HEK293T (cell line): ENCODE measurements at regions not wholly inside any gene's neighbourhood (a gene's known extent, or its start where the extent isn't known, plus 50 kb on each side); places are given as distances from the start of the nearest gene placed in this dataset.

Experiments
- CTCF ChIA-PET: fragments of 350-600 bp; formaldehyde crosslinking; extraction: SDS; loops from one replicate; lab custom pipeline; 2021; ENCODE audit warnings: antibody characterized with exemption, inconsistent platforms; lab: Yijun Ruan, JAX
- POLR2A ChIA-PET: fragments of 350-600 bp; formaldehyde crosslinking; extraction: SDS; loops from one replicate; lab custom pipeline; 2020; ENCODE audit warnings: antibody characterized with exemption, inconsistent platforms; lab: Yijun Ruan, JAX
- DNase-seq: peaks from one replicate; pipeline ENCODE4 v3.0.0; 2012; ENCODE audit warnings: mixed read lengths; ENCODE audit errors: extremely low spot score
- ARNT ChIP-seq: fragments of 450-650 bp; IDR thresholded peaks from 2 replicates; pipeline ENCODE4 v1.6.1; 2017; ENCODE audit warnings: mild to moderate bottlenecking
- BHLHE40 ChIP-seq: fragments of 450-650 bp; IDR thresholded peaks from 2 replicates; pipeline ENCODE4 v1.6.1; 2016; ENCODE audit warnings: mild to moderate bottlenecking, moderate library complexity, borderline replicate concordance
- CTBP1 ChIP-seq: fragments of 450-650 bp; IDR thresholded peaks from 2 replicates; pipeline ENCODE4 v1.6.1; 2016; ENCODE audit warnings: borderline replicate concordance
- ELF4 ChIP-seq: fragments of 450-650 bp; IDR thresholded peaks from 2 replicates; pipeline ENCODE4 v1.6.1; 2017; ENCODE audit warnings: antibody characterized with exemption
- FOXA1 ChIP-seq: fragments of 450-650 bp; IDR thresholded peaks from 2 replicates; pipeline ENCODE4 v1.6.1; 2016; ENCODE audit warnings: mild to moderate bottlenecking
- FOXK2 ChIP-seq: fragments of 450-650 bp; IDR thresholded peaks from 2 replicates; pipeline ENCODE4 v1.6.1; 2016; ENCODE audit warnings: mild to moderate bottlenecking
- FOXM1 ChIP-seq: fragments of 450-650 bp; IDR thresholded peaks from 2 replicates; pipeline ENCODE4 v1.6.1; 2017; ENCODE audit warnings: mild to moderate bottlenecking, borderline replicate concordance
- HDGF ChIP-seq: fragments of 450-650 bp; IDR thresholded peaks from 2 replicates; pipeline ENCODE4 v1.6.1; 2017; ENCODE audit warnings: antibody characterized with exemption, borderline replicate concordance
- L3MBTL2 ChIP-seq: fragments of 450-650 bp; conservative IDR thresholded peaks from 2 replicates; pipeline ENCODE4 v1.6.1; 2016; ENCODE audit warnings: mild to moderate bottlenecking
- LEF1 ChIP-seq: fragments of 450-650 bp; IDR thresholded peaks from 2 replicates; pipeline ENCODE4 v1.6.1; 2017; ENCODE audit warnings: mild to moderate bottlenecking, borderline replicate concordance
- NFRKB ChIP-seq: fragments of 450-650 bp; IDR thresholded peaks from 2 replicates; pipeline ENCODE4 v1.6.1; 2016; ENCODE audit warnings: mild to moderate bottlenecking, moderate library complexity
- PKNOX1 ChIP-seq: fragments of 450-650 bp; IDR thresholded peaks from 2 replicates; pipeline ENCODE4 v1.6.1; 2016
- SP1 ChIP-seq: fragments of 450-650 bp; IDR thresholded peaks from 2 replicates; pipeline ENCODE4 v1.6.1; 2017
- SUZ12 ChIP-seq: fragments of 450-650 bp; IDR thresholded peaks from 2 replicates; pipeline ENCODE4 v1.6.1; 2016; ENCODE audit warnings: mild to moderate bottlenecking
- TARDBP ChIP-seq: fragments of 450-650 bp; IDR thresholded peaks from 2 replicates; pipeline ENCODE4 v1.6.1; 2016
- ZNF384 ChIP-seq: fragments of 450-650 bp; IDR thresholded peaks from 2 replicates; pipeline ENCODE4 v1.6.1; 2016

- DNase-seq, result no peak
- TF ChIP-seq L3MBTL2 (no peak), NFRKB (no peak), PKNOX1 (no peak), FOXM1 (no peak), FOXA1 (no peak), LEF1 (no peak), FOXK2 (no peak), BHLHE40 (no peak), CTBP1 (no peak), SUZ12 (no peak), ZNF384 (no peak), TARDBP (no peak), ARNT (no peak), ELF4 (no peak), SP1 (no peak)
- CTCF ChIA-PET, result no interaction called here
- POLR2A ChIA-PET, result no interaction called here
Measured at GRCh38 chr5:144548936-144549335, 378.3 kb downstream of the KCTD16 start.

- CTCF ChIA-PET, result no interaction called here
Measured at GRCh38 chr5:144547098-144547499, 376.4 kb downstream of the KCTD16 start.

GRCh38 chr5:144538845-144539244 lies 368.2 kb downstream of the KCTD16 start:
- no peak for DNase-seq
- CTCF ChIA-PET, result no interaction called here
- TF ChIP-seq FOXK2 (no peak), ARNT (no peak), CTBP1 (no peak), NFRKB (no peak), L3MBTL2 (no peak), FOXA1 (no peak), SUZ12 (no peak), TARDBP (no peak)
- POLR2A ChIA-PET, result no interaction called here

More at GRCh38 chr5:144547098-144547499, 376.4 kb downstream of the KCTD16 start:
- no peak for DNase-seq
- POLR2A ChIA-PET, result no interaction called here
- no peak for TF ChIP-seq TARDBP
- TF ChIP-seq BHLHE40, result no peak
- TF ChIP-seq SP1, result no peak
- TF ChIP-seq ARNT, result no peak
- no peak for TF ChIP-seq LEF1
- TF ChIP-seq ZNF384, result no peak
- TF ChIP-seq CTBP1, result no peak
- TF ChIP-seq HDGF, result no peak
- TF ChIP-seq FOXM1, result no peak
- no peak for TF ChIP-seq PKNOX1
- TF ChIP-seq NFRKB, result no peak
- TF ChIP-seq L3MBTL2, result no peak
- TF ChIP-seq FOXK2, result no peak
